ENCODE measurements at regions not wholly inside any gene's neighbourhood (a gene's known extent, or its start where the extent isn't known, plus 50 kb on each side); places are given as distances from the start of the nearest gene placed in this dataset.

DNA sequence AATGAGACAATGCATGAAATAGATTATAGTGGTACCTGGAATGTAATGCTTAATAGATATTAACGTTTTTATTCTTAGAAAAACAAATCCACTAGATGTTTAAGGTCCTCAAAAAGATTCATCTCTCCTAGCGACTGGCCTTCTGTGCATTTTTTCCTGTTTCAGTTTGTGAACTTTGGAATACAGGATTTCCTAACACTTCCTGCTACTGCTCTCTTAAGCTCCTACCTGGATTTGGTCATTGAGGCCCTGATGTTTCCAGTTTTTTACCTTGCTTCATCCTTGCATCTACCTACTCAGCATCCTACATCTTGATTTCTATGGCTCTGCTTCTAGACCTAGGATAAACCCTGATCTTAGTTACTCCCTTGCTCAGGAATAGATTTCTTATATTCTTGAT is 188.4 kb downstream of the ABCC12 start:
- DNase-seq: no peak

DNA sequence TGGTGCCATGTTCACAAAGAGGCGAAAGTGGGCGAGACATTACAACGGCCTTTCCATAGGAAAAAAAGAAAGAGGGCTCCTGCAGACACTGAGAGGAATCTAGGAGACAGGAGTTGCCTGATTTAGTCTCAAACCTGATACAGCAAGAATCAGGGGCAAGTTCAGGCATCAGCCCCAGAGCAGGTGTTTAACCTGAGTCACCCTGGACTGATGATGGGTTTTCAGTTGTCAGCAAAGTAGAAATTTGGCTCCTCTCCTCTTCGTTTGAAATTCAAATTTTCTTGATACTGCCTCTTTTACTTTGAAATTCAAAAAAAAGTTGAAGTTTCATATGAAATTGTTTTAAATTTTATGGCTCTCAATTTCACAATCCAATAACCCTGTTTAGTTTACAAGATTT is 189.5 kb downstream of the ABCC12 start:
- DNase-seq: no peak

DNA sequence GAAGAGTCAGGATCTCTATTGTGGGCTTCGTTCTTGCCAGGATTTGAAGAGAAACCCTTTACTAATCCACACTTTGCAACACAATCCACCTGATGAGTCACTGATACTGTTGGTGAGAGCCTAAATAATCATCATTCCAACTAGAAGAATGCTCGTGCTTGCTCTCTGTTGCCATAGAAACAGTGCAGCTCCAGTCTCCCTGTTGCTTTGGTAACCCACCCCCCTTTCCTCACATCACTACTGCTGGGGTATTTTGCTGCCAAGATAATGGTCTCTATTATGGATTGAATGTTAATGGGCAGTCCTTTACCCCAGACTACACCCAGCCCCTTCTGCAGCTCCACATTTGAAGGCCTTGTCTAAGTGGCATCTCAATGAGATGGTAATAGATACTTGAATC is 190.4 kb downstream of the ABCC12 start:
- peak; percentile 37 for DNase-seq

DNA sequence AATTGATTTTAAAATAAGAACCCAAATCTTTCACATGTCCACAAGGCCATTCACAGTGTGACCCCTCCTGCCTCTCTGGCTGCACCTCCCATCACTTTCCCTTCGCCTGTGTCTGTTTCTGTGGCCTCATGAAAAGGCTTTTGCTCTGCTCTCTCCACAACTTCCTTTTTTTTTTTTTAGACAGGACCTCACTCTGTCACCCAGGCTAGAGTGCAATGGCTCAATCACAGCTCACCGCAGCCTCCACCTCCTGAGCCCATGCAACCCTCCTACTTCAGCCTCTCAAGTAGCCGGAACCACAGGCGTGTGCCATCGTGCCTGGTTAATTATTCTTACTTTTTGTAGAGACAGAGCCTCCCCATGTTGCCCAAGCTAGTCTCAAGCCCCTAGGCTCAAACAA is 197.1 kb downstream of the ABCC12 start:
- DNase-seq: no peak

DNA sequence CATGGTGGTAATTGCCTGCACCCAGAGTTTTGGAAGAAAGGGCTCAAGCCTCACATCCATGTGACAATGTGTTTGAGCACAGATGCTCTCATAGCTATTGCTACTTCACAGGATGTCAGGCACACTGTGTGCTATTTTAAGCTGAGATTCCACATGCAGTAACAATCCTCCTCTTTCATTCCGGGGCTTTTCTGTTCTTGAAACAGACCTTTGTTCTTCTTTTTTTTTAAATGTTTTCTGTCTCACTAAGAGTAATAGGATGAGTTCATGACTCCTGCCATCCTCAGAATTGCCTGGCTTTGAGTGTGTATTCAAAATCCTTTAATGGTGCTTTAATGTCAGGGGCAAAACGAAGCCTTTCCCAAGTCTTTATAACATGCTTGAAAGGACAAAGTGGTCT is 198.9 kb downstream of the ABCC12 start:
- no peak for DNase-seq

DNA sequence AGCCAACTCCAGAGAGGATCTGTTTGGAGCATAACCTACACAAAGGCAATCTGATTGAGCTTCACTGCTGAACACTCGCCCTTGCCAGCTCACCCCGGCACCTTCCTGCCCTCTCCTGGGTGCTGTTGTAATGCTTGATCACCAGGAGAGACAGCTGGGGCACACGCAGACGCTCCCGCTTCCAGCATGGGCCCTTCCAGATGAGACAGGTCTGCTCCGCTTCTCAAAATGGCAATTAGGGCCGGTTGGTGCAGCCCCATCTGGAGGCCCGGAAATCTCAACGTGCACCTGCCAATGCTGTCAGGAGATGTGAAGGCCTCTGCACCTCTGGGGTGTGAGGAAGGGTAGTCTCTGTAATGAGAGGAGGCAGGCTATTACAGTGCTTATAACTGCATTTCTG is 206.1 kb downstream of the ABCC12 start:
- DNase-seq: no peak

DNA sequence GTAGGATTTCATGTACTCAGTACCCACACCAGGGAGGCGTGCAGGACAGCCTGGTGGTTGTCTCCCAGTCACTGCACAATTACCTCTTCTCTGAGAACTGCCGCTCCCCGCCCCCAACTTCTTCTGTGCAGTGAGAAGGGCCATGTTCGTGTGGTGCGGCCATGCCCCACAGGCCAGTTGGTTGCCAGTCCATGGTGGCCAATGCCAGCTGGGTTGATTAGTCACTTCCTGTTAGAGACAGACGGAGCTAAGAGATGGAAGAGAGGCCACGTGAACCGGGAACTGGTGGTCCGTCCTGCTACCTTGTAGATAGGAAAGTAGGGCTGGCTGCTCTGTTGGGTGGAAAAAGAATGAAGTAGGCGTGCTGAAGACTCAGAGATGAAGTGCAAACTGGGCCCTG is 206.5 kb downstream of the ABCC12 start:
- no peak for DNase-seq

DNA sequence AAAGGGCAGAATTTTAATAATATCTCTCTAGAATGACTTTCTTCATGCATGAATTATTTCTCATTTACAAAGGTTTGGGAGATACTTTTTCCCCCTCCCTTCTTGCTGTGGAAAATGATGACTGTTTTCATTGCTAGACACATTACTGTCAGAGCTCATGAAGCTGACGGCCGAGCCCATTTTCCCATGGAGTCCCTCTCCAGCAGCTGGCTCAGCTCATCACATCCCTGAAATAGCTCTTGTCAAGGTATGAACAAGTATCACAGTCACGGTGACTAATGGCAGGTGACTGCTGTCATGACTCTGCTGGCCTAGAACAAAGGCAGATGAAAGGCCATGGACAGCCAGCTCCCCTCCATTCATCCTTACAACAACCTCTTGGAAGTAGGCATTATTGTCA is 208.1 kb downstream of the ABCC12 start:
- no peak for DNase-seq

DNA sequence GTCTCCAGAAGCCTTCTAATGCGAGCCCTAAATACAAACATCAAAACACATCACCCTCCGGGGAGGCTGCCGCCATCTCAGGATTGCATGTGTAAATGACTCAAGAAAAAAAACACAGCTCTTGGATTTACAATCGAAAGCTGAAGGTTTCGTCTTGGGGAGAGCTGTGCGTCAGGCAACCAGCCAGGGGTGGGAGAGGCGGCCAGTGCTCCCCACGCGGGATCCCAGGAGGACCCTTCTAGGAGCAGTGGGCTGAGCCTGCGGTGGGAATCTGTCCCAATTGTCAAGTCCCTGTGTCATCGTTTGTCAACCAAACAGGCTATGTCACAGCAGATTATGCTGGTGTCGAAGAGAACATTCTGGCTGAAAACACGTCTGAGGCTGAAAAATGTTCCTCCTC is 209.7 kb downstream of the ABCC12 start:
- DNase-seq: no peak

DNA sequence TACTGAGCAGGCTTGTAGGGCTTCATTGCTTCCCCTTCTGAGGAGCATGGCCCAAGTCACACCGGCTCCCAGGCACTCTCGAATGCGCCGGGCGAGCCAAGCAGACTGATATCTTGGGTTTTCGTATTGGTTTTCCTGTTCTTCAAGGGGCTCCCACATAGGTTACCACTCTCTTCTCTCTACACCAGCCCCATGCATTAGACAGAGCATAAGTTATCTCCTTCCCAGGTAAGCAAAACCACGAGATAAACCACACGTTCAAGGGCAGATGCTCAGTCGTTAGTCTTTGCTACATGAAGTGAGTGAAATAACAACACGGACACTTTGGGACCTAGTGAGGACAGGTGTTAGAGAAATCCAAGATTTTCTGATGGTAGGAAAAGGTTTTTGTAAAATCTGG is 211.2 kb downstream of the ABCC12 start:
- no peak for DNase-seq

DNA sequence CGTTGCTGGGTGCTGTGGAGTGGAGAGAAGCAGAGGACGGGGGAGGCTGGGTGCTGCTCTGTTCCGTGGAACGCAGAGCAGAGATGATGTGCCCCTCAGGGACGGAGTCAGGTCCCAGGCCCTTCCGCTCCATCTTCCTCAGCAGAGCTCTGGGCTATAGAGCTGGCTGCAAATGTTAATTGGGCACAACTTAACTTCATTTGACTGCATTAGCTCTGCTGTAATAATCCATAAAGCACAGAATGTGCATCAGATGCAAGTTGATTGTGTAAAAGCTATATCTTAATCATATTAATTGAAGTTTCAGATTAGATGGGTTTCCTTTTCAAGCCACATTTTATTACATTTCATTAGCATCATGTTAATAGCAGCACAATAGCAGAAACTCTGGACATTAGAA is 212.6 kb downstream of the ABCC12 start:
- DNase-seq: no peak

DNA sequence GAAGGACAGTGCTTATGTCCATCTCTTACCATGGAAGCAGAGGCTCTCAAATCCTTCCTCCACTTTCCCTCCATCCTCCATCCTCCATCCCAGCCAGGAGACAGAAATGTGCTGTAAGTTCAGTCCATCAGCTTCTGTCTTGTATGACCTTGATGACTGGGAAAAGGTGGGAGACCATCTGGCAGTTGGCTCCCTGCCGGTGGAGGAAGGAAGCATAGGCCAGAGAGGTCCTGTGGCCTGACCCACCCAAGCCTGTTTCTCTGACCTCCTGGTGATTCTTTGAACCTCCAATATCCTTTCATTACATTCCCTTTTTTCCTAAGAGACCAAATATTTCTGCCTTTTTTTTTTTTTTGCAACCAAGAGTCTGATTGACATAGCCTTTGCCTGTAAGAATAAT is 215.3 kb downstream of the ABCC12 start:
- no peak for DNase-seq

DNA sequence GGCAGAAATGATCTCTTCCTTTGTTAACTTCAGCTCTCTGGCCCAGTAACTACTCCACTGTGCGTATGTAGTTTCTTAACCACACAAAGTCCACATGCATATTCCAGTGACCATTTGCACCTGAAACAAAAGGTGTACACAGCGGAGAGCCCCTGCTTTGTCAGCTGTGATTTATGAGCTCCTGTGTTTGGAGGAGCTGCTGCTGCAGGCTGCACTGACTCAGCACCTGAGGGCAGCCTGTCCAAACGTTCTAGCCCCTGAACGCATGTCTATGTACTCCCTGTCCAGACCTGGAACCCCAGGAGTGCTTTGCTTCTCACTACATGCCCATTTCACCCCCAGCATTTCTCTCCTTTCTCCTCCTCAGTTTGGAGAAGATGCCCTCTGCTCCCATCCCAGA is 216.1 kb downstream of the ABCC12 start:
- DNase-seq: no peak

DNA sequence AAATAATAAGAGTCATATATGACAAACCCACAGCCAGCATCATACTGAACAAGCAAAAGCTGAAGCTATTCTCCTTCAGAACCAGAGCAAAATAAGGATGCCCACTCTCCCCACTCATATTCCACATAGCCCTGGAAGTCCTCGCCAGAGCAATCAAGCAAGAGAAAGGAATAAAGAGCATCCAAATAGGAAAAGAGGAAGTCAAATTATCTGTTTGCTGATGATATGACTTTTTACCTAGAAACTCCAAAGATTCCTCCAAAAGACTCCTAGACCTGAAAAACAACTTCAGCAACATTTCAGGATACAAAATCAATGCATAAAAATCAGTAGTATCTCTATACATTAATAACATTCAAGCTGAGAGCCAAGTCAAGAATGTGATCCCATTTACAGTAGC is 217.5 kb downstream of the ABCC12 start:
- no peak for DNase-seq

DNA sequence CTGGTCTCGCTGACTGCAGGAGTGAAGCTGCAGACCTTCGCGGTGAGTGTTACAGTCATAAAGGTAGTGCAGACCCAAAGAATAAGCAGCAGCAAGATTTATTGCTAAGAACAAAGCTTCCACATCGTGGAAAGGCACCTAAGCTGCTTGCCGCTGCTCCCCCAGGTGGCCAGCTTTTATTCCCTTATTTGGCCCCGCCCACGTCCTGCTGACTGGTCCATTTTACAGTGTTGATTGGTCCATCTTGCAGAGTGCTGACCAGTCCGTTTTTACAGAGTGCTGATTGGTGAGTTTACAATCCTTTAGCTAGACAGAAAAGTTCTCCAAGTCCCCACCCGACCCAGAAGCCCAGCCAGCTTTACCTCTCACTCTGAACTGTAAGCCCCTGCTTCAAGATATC is 227.8 kb downstream of the ABCC12 start:
- no peak for DNase-seq

DNA sequence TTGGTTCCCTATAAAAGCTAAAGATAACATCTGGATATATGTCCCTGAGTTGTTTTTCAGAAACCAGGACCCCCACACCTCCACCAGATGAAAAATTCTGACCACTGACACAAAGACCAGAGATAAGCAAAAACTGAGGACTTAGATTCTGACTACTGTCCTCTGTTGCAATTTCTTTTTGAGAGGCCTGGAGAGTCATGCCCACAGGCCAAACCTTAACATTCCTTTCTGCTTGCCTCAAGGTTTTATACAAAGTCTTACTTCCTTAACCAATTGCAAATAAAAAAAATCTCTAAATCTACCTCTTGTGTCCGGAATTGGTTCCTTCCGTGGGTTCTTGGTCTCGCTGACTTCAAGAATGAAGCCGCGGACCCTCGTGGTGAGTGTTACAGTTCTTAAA is 228.5 kb downstream of the ABCC12 start:
- DNase-seq: no peak

DNA sequence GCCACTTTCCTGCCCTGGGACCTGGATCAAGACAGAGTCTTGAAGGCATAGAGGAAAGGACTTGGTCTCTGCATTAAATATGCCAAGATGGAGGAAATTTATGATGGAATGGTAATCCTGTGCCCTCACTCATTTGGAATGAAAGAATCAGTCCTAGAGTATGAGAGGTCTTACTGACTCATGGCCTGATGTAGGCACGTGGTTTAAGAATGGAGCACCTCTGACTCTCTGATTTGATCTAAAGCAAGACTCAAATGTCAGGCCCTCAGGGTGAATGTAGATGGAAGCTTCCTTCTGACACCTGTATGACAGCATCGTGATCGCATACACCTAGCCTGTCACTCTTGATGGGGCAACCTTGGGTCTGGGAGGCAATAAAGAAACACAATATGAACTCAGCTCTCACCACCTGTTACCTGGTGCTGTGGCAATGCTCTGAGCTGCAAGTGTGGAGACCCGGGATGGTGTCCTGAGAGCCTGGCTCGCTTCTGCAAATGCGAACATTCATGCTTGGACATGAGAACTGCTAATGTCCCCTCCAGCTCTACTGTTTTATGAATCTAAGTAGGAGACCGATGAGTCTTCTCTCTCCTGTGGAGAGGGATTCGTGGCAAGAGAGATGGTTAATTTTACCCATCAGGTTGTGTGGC is 229.9 kb downstream of the ABCC12 start:
- DNase-seq: peak; percentile 5

DNA sequence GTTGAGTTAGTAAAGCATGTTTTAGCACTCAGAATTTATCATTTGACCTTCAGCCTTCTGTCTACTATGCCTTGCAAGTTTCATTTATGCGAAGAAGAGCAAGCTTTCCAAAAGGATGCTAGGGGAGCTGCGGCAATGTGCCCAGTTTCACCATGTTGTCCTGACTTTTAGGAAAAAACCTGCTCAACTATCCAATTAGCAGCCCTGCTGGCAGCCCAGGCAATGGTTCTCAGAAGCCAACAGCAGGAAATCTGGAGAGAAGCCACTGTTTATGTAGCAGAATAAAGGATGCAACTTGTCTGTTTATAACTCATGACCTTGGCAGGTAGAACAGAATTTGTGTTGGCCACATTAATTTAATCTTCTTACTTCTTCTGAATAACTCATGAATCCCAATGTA is 230.8 kb downstream of the ABCC12 start:
- DNase-seq: no peak

DNA sequence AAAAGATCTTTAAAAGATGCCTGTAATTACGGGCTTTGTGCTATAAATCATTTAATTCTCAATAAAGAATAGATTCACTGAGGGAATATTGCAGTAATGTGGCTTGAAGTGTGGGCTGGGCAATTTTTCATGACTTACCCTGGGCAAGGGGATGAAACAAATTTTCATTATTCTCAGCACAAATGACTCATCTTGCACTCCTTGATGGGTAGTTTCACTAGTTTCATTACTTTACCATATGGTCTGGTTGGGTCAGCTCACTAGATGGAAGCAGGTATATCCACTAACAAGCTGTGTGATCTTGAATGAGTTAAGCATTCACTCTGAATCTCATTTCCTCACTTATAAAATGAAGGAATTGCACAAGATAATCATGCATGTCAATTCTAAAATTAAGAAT is 234.3 kb downstream of the ABCC12 start:
- DNase-seq: no peak

DNA sequence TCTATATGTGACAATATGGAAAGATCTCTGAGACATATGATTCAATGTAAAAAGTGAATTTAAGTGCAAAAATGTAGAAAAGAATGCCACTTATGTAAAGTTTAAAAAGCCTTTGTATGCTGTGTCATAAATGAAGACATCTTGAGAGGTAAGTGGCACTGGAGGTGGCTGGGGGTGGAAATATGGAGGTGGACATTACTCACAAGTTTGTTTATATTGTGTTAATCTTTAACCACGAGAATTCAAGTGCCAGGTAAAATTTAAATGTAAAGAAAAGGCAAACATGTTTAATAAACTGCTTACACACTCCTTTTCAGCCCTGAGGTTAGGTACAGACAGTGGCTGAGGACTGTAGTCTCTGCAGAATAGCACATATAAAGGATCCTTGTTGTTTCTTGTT is 235.1 kb downstream of the ABCC12 start:
- no peak for DNase-seq

DNA sequence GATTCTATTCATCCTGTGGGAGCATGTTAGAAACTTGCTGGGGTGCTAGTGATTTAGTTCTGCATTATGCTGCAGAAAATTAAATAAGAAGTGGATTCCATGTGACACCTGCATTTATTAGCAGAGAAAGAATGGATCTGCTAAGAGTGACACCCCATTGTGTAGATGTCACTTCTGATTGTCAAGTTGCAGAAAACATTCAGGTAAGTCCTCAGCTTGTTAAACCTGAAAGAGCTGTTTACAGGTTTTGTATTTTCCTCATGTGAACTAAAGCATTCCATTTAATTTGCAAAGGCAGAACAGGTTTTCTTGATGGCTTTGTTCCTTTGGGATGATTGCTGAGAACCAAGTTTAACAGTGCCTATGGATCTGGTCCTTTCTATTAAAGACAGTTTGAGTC is 238.7 kb downstream of the ABCC12 start:
- no peak for DNase-seq

DNA sequence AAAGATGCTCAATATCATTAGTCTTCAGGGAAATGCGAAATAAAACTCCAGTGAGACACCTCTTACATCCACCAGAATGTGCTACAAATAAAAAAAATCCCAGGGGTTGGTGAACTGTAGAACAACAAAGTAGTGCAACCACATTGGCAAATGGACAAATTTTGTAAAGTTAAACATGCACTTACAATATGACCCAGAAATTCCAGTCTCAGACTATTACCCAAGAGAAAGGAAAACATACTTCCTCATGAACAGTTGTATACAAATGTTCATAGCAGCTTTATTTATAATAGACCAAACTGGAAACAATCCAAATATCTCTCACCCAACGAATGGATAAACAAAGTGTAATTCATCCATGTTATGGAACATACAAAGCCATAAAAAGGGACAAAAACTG is 239.5 kb downstream of the ABCC12 start:
- DNase-seq: no peak

DNA sequence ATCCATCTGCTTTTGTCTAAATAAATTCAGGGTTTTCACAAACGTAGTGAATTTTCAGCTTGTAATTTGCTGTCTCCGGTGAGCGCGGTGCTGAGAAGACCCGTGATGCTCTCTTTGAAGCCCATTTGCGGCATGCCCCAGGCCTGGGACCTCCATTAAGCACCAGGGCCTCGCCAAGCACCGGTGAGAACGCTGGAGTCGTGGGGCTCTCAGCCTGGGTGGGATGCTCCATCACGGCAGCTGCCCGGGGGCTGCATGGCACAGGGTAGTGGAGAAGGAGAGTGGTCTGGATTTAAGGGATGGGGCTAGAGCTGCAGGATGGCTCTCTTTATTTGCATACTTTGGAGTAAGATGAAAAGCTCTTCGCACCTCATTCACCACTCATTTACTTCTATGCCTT is 248.7 kb downstream of the ABCC12 start:
- no peak for DNase-seq

DNA sequence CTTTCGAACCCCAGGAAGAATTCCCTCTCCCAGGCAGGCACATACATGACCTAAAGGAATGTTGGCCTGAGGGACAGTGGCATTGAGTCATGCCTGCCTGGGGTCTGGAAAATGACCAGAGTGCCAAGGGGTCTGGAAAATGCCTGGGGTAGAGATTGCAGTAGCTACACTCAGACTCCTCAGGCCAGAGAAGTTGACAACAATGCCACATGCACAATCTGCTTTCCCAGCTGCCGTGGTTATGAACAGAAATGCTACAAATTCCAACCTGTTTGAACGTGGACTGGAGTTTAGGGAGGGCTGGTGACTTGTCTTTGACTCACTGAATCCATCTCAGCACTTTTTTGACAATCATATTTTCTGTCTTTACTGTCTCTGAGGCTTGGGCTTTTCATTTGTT is 250.0 kb downstream of the ABCC12 start:
- peak; percentile 55 for DNase-seq

DNA sequence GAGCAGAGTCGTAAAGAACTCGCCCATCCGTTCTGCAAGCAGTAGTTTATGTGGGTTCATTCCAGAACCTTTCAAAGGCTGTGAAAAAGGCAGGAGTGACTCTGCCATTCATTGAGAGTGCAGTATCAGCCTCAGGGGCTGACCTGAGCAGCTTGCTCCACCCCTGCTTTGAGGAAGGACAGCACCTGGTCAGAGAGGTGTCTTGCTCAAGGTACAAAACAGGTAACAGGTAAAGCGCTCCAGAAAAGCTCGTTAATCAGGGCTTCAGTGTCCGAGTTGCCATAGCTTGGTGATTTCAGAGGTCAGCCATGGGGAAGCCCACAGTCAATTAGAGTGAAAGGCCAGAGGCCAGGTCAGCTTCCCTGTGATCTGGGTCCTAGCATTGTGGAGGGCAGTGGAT is 251.1 kb downstream of the ABCC12 start:
- no peak for DNase-seq

DNA sequence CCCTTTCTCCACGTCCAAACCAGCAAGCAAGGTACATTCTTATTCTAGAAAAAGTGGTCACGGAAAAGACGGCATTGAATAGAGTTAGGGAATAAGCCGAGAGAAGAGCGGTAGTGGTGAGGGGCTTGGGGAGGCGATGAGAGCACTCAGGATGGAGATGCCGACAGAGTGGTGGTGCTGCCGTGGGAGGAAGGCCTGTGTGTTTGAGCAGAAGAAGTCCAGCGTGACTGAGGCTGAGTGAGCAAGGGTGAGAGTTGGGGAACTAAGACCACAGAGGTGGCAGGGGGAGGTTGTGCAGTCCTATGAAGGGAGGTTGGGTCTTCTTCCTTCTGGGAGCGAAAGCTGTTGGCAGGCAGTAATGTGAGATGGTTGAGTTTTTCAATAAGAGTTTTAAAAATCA is 252.3 kb downstream of the ABCC12 start:
- DNase-seq: no peak
